GM23248 (cell line): ENCODE measurements at regions not wholly inside any gene's neighbourhood (a gene's known extent, or its start where the extent isn't known, plus 50 kb on each side); places are given as distances from the start of the nearest gene placed in this dataset.

Source experiments
- DNase-seq: peaks from one replicate; pipeline ENCODE4 v3.0.0-alpha.2; 2015
- H2AFZ ChIP-seq: fragments of 200-600 bp; sonication (generic); 2 replicates; pipeline ENCODE4 v1.6.1; 2016; ENCODE audit warnings: antibody characterized with exemption
- H3F3A ChIP-seq: fragments of 200-600 bp; sonication (generic); 2 replicates; pipeline ENCODE4 v1.6.1; 2016; ENCODE audit warnings: mild to moderate bottlenecking, antibody characterized with exemption, mixed run types; ENCODE audit not compliant: insufficient read depth
- H3K27ac ChIP-seq: fragments of 200-600 bp; sonication (generic); 2 replicates; pipeline ENCODE4 v1.5.1; 2016; ENCODE audit warnings: mild to moderate bottlenecking
- H3K27me3 ChIP-seq: fragments of 200-600 bp; sonication (generic); replicated peaks from 2 replicates; pipeline ENCODE4 v1.6.1; 2016; ENCODE audit warnings: mild to moderate bottlenecking; ENCODE audit not compliant: insufficient read depth
- H3K36me3 ChIP-seq: fragments of 200-600 bp; sonication (generic); 2 replicates; pipeline ENCODE4 v1.6.1; 2016; ENCODE audit warnings: low read depth, mild to moderate bottlenecking
- H3K4me1 ChIP-seq: fragments of 200-600 bp; sonication (generic); 2 replicates; pipeline ENCODE4 v1.6.1; 2016; ENCODE audit warnings: mild to moderate bottlenecking; ENCODE audit not compliant: insufficient read depth
- H3K4me2 ChIP-seq: fragments of 200-600 bp; sonication (generic); one replicate; pipeline ENCODE4 v1.6.1; 2016; ENCODE audit warnings: mild to moderate bottlenecking; ENCODE audit not compliant: unreplicated experiment
- H3K4me3 ChIP-seq: fragments of 200-600 bp; sonication (generic); 2 replicates; pipeline ENCODE4 v1.5.1; 2016; ENCODE audit warnings: mild to moderate bottlenecking
- H3K79me2 ChIP-seq: fragments of 200-600 bp; sonication (generic); 2 replicates; pipeline ENCODE4 v1.6.1; 2016; ENCODE audit warnings: mild to moderate bottlenecking; ENCODE audit not compliant: insufficient read depth
- H3K9ac ChIP-seq: fragments of 200-600 bp; sonication (generic); 2 replicates; pipeline ENCODE4 v1.6.1; 2016; ENCODE audit warnings: mild to moderate bottlenecking
- H3K9me2 ChIP-seq: fragments of 200-600 bp; sonication (generic); 2 replicates; pipeline ENCODE4 v1.6.1; 2016; ENCODE audit warnings: mixed run types, mild to moderate bottlenecking, moderate library complexity; ENCODE audit not compliant: insufficient read depth
- H3K9me3 ChIP-seq: fragments of 200-600 bp; sonication (generic); one replicate; pipeline ENCODE4 v1.6.1; 2017; ENCODE audit warnings: low read depth
- H4K20me1 ChIP-seq: fragments of 200-600 bp; sonication (generic); 2 replicates; pipeline ENCODE4 v1.6.0; 2016; ENCODE audit not compliant: insufficient read depth
- EZH2 ChIP-seq: fragments of 200-600 bp; sonication (generic); IDR thresholded peaks from 2 replicates; pipeline ENCODE4 v1.6.1; 2018; ENCODE audit warnings: antibody characterized with exemption, mild to moderate bottlenecking; ENCODE audit not compliant: insufficient read depth, poor library complexity, severe bottlenecking
- EZH2phosphoT487 ChIP-seq: fragments of 200-600 bp; sonication (generic); IDR thresholded peaks from 2 replicates; pipeline ENCODE4 v1.6.1; 2018; ENCODE audit warnings: antibody characterized with exemption, moderate library complexity, mild to moderate bottlenecking, low read depth; ENCODE audit not compliant: insufficient read depth
- WGBS, 2 experiments: methylation state at CpG; one replicate each; pipeline ENCODE4 v1.1.6; 2015 to 2017; ENCODE audit warnings: low lambda C conversion rate in 2 of 2, low coverage in 1 of 2; ENCODE audit errors: missing lambda C conversion rate in 2 of 2; 5-methylcytosine and 5-hydroxymethylcytosine counted together
- in situ Hi-C: fragments of 300-500 bp; cut with MboI; formaldehyde crosslinking; loops from 2 replicates; pipeline ENCODE4 v1.15.0; 2020

GRCh38 chr2:234333168-234334130, 163.4 kb downstream of the ARL4C start:
- no peaks in the 10 kb centered on the region for H3K36me3 ChIP-seq
- no peak overlapping the region for H3K4me3 ChIP-seq
- WGBS, 2 experiments = 82 to 86% methylated on average over 7 to 10 of the region's 10 CpGs
- TF ChIP-seq EZH2phosphoT487 (no peak), EZH2 (no peak)
- no peaks in the 10 kb centered on the region for H3K79me2 ChIP-seq
- no peaks in the 10 kb centered on the region for H3K9me3 ChIP-seq
- H3K9me2 ChIP-seq = no peaks in the 10 kb centered on the region
- H3K27me3 ChIP-seq = no peaks in the 10 kb centered on the region; the same call in 1 of the 2 replicates
- H3K4me1 ChIP-seq = 0 out of 2 replicates have a peak, but pooled peaks cover 5% of the 10 kb centered on the region
- in situ Hi-C loops = no loop called here
- H2AFZ ChIP-seq = no peak overlapping the region
- peaks cover 7% of the 10 kb centered on the region; the same call in 1 of the 2 replicates for H3F3A ChIP-seq
- no peak for DNase-seq
- H4K20me1 ChIP-seq = no peaks in the 10 kb centered on the region
- H3K4me2 ChIP-seq = no peak overlapping the region
- no peak overlapping the region for H3K9ac ChIP-seq
- no peak overlapping the region for H3K27ac ChIP-seq

DNA sequence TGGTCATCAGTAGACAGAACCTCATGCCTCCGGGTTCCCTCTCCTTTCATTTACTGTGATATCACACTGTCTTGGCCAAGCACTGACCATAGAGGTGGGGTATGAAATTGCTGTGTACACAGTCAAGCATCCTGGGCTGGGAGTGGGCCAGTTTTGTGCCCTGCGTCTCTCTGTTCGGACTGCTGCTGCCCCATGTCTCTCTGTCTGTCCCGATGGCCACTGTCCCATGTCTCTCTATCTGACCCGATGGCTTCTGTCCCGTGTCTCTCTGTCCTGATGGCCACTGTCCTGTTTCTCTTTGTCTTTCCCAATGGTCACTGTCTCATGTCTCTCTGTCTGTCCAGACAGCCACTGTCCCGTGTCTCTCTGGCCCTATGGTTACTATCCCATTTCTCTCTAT, 164.9 kb downstream of the ARL4C start:
- no peak for DNase-seq
- Histone ChIP-seq H3K79me2 (no peaks in the 10 kb centered on the region), H3K27me3 (no peaks in the 10 kb centered on the region; the same call in 1 of the 2 replicates), H3K9me2 (no peaks in the 10 kb centered on the region), H3K4me1 (0 out of 2 replicates have a peak, but pooled peaks cover 5% of the 10 kb centered on the region), H3K27ac (no peak overlapping the region), H3K4me2 (no peak overlapping the region), H3F3A (peaks cover 7% of the 10 kb centered on the region; the same call in 1 of the 2 replicates), H3K36me3 (no peaks in the 10 kb centered on the region), H4K20me1 (no peaks in the 10 kb centered on the region), H2AFZ (no peak overlapping the region), H3K4me3 (no peak overlapping the region), H3K9me3 (no peaks in the 10 kb centered on the region), H3K9ac (no peak overlapping the region)
- no peak for TF ChIP-seq EZH2
- no peak for TF ChIP-seq EZH2phosphoT487
- in situ Hi-C loops = no loop called here
- WGBS, 2 experiments = 83% methylated on average over 7 of the region's 7 CpGs

DNA sequence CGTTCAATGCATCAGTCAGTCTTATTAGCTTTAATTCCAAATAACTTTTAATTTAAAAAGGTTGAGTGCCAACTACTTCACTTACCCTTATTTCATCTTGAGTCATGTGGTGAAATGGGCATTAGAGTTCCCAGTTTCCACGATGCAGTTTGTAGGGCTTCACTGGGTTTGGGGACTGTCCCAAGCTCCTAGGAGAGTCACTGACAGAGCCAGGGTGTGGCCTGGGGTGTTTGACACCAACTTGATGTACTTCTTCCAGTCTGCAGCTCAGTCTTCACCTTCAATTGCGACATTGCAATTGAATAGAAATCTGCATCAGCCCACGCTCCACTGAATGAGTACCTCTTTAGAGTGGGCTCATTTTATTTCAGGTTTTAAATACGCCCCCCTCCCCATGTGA, 165.3 kb downstream of the ARL4C start:
- Histone ChIP-seq H3K36me3 (no peaks in the 10 kb centered on the region), H2AFZ (no peak overlapping the region), H3K4me3 (no peak overlapping the region), H3K27ac (no peak overlapping the region), H3K9ac (no peak overlapping the region), H3K4me2 (no peak overlapping the region), H3K9me3 (no peaks in the 10 kb centered on the region), H3K27me3 (no peaks in the 10 kb centered on the region; the same call in 1 of the 2 replicates), H3K4me1 (0 out of 2 replicates have a peak, but pooled peaks cover 5% of the 10 kb centered on the region), H3F3A (peaks cover 7% of the 10 kb centered on the region; the same call in 1 of the 2 replicates), H3K9me2 (no peaks in the 10 kb centered on the region), H4K20me1 (no peaks in the 10 kb centered on the region), H3K79me2 (no peaks in the 10 kb centered on the region)
- no peak for DNase-seq
- WGBS, 2 experiments = 55 to 60% methylated on average over 5 of the region's 5 CpGs
- no peak for TF ChIP-seq EZH2
- TF ChIP-seq EZH2phosphoT487 = no peak
- in situ Hi-C loops = no loop called here

DNA sequence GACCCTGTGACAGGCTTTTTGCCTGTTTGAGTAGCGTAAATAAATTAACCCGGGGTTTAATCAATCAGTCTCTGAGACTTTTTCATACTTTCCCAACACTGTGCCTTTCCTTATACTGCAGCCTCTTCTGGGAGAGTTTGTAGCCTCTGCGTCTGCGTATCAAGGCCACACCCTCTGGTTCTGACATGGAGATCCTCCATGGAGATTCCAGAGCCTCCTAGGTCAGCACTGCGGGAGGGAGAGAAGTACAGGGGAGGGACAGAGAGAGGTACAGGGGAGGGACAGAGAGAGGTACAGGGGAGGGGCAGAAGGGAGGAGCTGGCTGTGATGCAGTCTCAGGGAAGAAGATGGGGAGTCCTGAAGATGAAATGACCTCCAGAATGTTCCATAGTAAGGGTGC, 166.0 kb downstream of the ARL4C start:
- DNase-seq = no peak
- no peaks in the 10 kb centered on the region for H4K20me1 ChIP-seq
- H3K4me2 ChIP-seq = no peak overlapping the region
- no peak overlapping the region for H3K4me3 ChIP-seq
- H3F3A ChIP-seq = peaks cover 7% of the 10 kb centered on the region; the same call in 1 of the 2 replicates
- no peaks in the 10 kb centered on the region for H3K9me3 ChIP-seq
- no peaks in the 10 kb centered on the region for H3K36me3 ChIP-seq
- H3K9me2 ChIP-seq = no peaks in the 10 kb centered on the region
- H2AFZ ChIP-seq = no peak overlapping the region
- no peak overlapping the region for H3K9ac ChIP-seq
- H3K79me2 ChIP-seq = no peaks in the 10 kb centered on the region
- in situ Hi-C loops = no loop called here
- no peak overlapping the region for H3K27ac ChIP-seq
- TF ChIP-seq EZH2phosphoT487 (no peak), EZH2 (no peak)
- WGBS, 2 experiments = 82 to 85% methylated on average over 5 of the region's 5 CpGs
- H3K4me1 ChIP-seq = 0 out of 2 replicates have a peak, but pooled peaks cover 5% of the 10 kb centered on the region
- H3K27me3 ChIP-seq = no peaks in the 10 kb centered on the region; the same call in 1 of the 2 replicates
